HG03280 (cell line): ENCODE measurements at regions not wholly inside any gene's neighbourhood (a gene's known extent, or its start where the extent isn't known, plus 50 kb on each side); places are given as distances from the start of the nearest gene placed in this dataset.

ENCODE experiments used
- ATAC-seq: cut with Tn5 transposase; IDR thresholded peaks from one replicate; pipeline ENCODE4 v1.9.1; 2021; ENCODE audit warnings: mild to moderate bottlenecking, moderate library complexity; ENCODE audit not compliant: unreplicated experiment

- ATAC-seq, result no peak
Measured at GRCh38 chr6:66900133-66901083, 1193.4 kb upstream of the EYS start.

GRCh38 chr6:66897576-66897975, 1190.5 kb upstream of the EYS start:
- no peak for ATAC-seq

GRCh38 chr6:66896415-66896814, 1189.4 kb upstream of the EYS start:
- no peak for ATAC-seq

GRCh38 chr6:66883453-66883852, 1176.4 kb upstream of the EYS start:
- no peak for ATAC-seq

GRCh38 chr6:66866801-66867200, 1159.8 kb upstream of the EYS start:
- no peak for ATAC-seq

GRCh38 chr6:66865771-66866170, 1158.7 kb upstream of the EYS start:
- no peak for ATAC-seq

GRCh38 chr6:66861007-66861541, 1154.0 kb upstream of the EYS start:
- ATAC-seq, result no peak

- no peak for ATAC-seq
Measured at GRCh38 chr6:66860328-66860727, 1153.3 kb upstream of the EYS start.

GRCh38 chr6:66858196-66858595, 1151.2 kb upstream of the EYS start:
- ATAC-seq, result no peak

- no peak for ATAC-seq
Measured at GRCh38 chr6:66854014-66854413, 1147.0 kb upstream of the EYS start.

- no peak for ATAC-seq
Measured at GRCh38 chr6:66851930-66852329, 1144.9 kb upstream of the EYS start.

- no peak for ATAC-seq
Measured at GRCh38 chr6:66849843-66850242, 1142.8 kb upstream of the EYS start.

GRCh38 chr6:66848244-66848953, 1141.4 kb upstream of the EYS start:
- no peak for ATAC-seq

GRCh38 chr6:66838764-66839163, 1131.7 kb upstream of the EYS start:
- ATAC-seq, result no peak

- ATAC-seq, result no peak
Measured at GRCh38 chr6:66825539-66825938, 1118.5 kb upstream of the EYS start.

- ATAC-seq, result no peak
Measured at GRCh38 chr6:66814156-66814555, 1107.1 kb upstream of the EYS start.

GRCh38 chr6:66808771-66809170, 1101.7 kb upstream of the EYS start:
- no peak for ATAC-seq

GRCh38 chr6:66796987-66797386, 1090.0 kb upstream of the EYS start:
- no peak for ATAC-seq

GRCh38 chr6:66788579-66788978, 1081.6 kb upstream of the EYS start:
- ATAC-seq, result no peak

GRCh38 chr6:66772800-66773199, 1065.8 kb upstream of the EYS start:
- ATAC-seq, result no peak

- ATAC-seq, result no peak
Measured at GRCh38 chr6:66771626-66772025, 1064.6 kb upstream of the EYS start.

- no peak for ATAC-seq
Measured at GRCh38 chr6:66751630-66752029, 1044.6 kb upstream of the EYS start.
